WERI-Rb-1 (cell line): ENCODE measurements at regions not wholly inside any gene's neighbourhood (a gene's known extent, or its start where the extent isn't known, plus 50 kb on each side); places are given as distances from the start of the nearest gene placed in this dataset.

Experiments used
- DNase-seq: peaks from one replicate; pipeline ENCODE4 v3.0.0-alpha.2; 2020
- H3K27ac ChIP-seq: fragments of 250-450 bp; sonication (Bioruptor Pico); 2 replicates; pipeline ENCODE4 v1.5.1; 2020; ENCODE audit warnings: mild to moderate bottlenecking, moderate library complexity
- H3K27me3 ChIP-seq: fragments of 250-450 bp; sonication (Bioruptor Pico); 2 replicates; pipeline ENCODE4 v1.5.1; 2021; ENCODE audit warnings: mild to moderate bottlenecking, low read depth, moderate library complexity; ENCODE audit not compliant: insufficient read depth, severe bottlenecking
- H3K36me3 ChIP-seq: fragments of 250-450 bp; sonication (Bioruptor Pico); 2 replicates; pipeline ENCODE4 v1.5.1; 2020; ENCODE audit warnings: mild to moderate bottlenecking, moderate library complexity
- H3K4me3 ChIP-seq: 2 replicates; pipeline ENCODE4 v1.5.1; 2011; ENCODE audit warnings: low read depth, mild to moderate bottlenecking, control low read depth, low read length
- H3K9me3 ChIP-seq: fragments of 250-450 bp; sonication (Bioruptor Pico); 2 replicates; pipeline ENCODE4 v1.5.1; 2021; ENCODE audit warnings: mild to moderate bottlenecking, moderate library complexity; ENCODE audit not compliant: severe bottlenecking
- CTCF ChIP-seq: IDR thresholded peaks from 2 replicates; pipeline ENCODE4 v1.5.1; 2011; ENCODE audit warnings: low read depth, mild to moderate bottlenecking, control low read depth, inconsistent platforms, low read length

GRCh38 chr12:25328072-25328712 is 77.5 kb upstream of the KRAS start:
- no peaks in the 10 kb centered on the region for H3K27me3 ChIP-seq
- no peaks in the 10 kb centered on the region for H3K9me3 ChIP-seq
- H3K36me3 ChIP-seq: no peaks in the 10 kb centered on the region
- TF ChIP-seq CTCF: no peak
- no peak overlapping the region for H3K27ac ChIP-seq
- no peak overlapping the region for H3K4me3 ChIP-seq
- no peak for DNase-seq

DNA sequence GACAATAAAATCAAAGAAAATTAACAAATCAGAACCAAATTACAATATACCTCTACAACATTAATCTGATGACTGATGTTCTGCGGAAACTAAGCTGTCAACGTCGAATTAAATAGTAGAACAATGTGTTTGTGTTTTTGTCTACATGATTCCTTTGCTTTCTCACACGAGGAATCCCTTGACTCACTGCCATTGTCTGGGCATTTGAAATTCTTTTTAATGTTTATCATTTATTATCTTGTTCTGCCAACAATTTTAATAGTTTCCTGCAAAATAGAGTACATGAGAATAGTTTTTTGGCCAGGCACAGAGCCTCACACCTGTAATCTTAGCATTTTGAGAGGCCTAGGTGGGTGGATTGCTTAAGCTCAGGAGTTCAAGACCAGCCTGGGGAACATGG is 76.6 kb upstream of the KRAS start:
- H3K4me3 ChIP-seq: no peak overlapping the region
- H3K27ac ChIP-seq: no peak overlapping the region
- DNase-seq: no peak
- no peak for TF ChIP-seq CTCF
- no peaks in the 10 kb centered on the region for H3K36me3 ChIP-seq
- no peaks in the 10 kb centered on the region for H3K27me3 ChIP-seq
- H3K9me3 ChIP-seq: no peaks in the 10 kb centered on the region

GRCh38 chr12:25326326-25326725 is 75.6 kb upstream of the KRAS start:
- H3K36me3 ChIP-seq: no peaks in the 10 kb centered on the region
- DNase-seq: no peak
- no peaks in the 10 kb centered on the region for H3K27me3 ChIP-seq
- no peaks in the 10 kb centered on the region for H3K9me3 ChIP-seq
- no peak for TF ChIP-seq CTCF
- H3K4me3 ChIP-seq: no peak overlapping the region
- no peak overlapping the region for H3K27ac ChIP-seq

- TF ChIP-seq CTCF: no peak
- no peak for DNase-seq
- Histone ChIP-seq H3K27me3 (no peaks in the 10 kb centered on the region), H3K9me3 (no peaks in the 10 kb centered on the region), H3K4me3 (no peak overlapping the region), H3K27ac (no peak overlapping the region), H3K36me3 (no peaks in the 10 kb centered on the region)
Observed at GRCh38 chr12:25324861-25325260, 74.1 kb upstream of the KRAS start.

- Histone ChIP-seq H3K27me3 (no peaks in the 10 kb centered on the region), H3K9me3 (no peaks in the 10 kb centered on the region), H3K27ac (no peak overlapping the region), H3K36me3 (no peaks in the 10 kb centered on the region), H3K4me3 (no peak overlapping the region)
- DNase-seq: no peak
- no peak for TF ChIP-seq CTCF
Observed at GRCh38 chr12:25323581-25323982, 72.9 kb upstream of the KRAS start.

- DNase-seq: no peak
- Histone ChIP-seq H3K9me3 (no peaks in the 10 kb centered on the region), H3K4me3 (no peak overlapping the region), H3K36me3 (no peaks in the 10 kb centered on the region), H3K27ac (no peak overlapping the region), H3K27me3 (no peaks in the 10 kb centered on the region)
- no peak for TF ChIP-seq CTCF
Observed at GRCh38 chr12:25322918-25323531, 72.3 kb upstream of the KRAS start.
